ENCODE measurements at regions not wholly inside any gene's neighbourhood (a gene's known extent, or its start where the extent isn't known, plus 50 kb on each side); places are given as distances from the start of the nearest gene placed in this dataset.

DNA sequence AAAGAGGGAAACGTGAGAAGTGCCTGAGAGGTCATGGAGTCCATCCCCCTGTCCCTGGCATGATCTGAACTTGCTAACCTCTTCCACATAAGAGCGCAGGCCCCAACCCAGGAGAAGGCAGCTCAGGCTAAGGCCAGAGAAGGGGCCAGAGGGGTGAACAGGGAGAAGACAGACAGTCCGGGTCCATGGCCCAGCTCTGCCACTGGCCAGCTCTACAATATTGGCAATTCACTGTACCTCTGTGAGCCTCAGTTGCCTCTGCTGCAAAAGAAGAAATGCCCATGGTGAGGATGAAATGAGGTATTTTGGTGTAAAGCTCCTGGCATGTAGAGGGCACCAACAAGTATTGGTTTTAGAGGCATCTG lies 72.3 kb downstream of the CAMK2N1 start:
- TF ChIP-seq, protein P1, sequence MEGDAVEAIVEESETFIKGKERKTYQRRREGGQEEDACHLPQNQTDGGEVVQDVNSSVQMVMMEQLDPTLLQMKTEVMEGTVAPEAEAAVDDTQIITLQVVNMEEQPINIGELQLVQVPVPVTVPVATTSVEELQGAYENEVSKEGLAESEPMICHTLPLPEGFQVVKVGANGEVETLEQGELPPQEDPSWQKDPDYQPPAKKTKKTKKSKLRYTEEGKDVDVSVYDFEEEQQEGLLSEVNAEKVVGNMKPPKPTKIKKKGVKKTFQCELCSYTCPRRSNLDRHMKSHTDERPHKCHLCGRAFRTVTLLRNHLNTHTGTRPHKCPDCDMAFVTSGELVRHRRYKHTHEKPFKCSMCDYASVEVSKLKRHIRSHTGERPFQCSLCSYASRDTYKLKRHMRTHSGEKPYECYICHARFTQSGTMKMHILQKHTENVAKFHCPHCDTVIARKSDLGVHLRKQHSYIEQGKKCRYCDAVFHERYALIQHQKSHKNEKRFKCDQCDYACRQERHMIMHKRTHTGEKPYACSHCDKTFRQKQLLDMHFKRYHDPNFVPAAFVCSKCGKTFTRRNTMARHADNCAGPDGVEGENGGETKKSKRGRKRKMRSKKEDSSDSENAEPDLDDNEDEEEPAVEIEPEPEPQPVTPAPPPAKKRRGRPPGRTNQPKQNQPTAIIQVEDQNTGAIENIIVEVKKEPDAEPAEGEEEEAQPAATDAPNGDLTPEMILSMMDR (IDR thresholded peaks at IDR 0.05), result no peak
- TF ChIP-seq POLR2A (IDR thresholded peaks at IDR 0.05), result no peak
